PC-3 (cell line): ENCODE measurements at regions not wholly inside any gene's neighbourhood (a gene's known extent, or its start where the extent isn't known, plus 50 kb on each side); places are given as distances from the start of the nearest gene placed in this dataset.

Experiments
- ATAC-seq: fragments of 200-7000 bp; cut with Tn5 transposase; 2 replicates; pipeline ENCODE4 v1.9.1; 2020; ENCODE audit warnings: mild to moderate bottlenecking, moderate library complexity
- BruUV-seq: library from RNA; stranded (reverse); fragments of 400-500 nt; replicated peaks from 2 replicates; lab custom pipeline; 2021; lab: Mats Ljungman, UMichigan
- CTCF ChIA-PET: fragments of 300-600 bp; sonication (Branson Sonifier 250); formaldehyde crosslinking; loops from one replicate; lab custom pipeline; 2022; ENCODE audit warnings: antibody characterized with exemption; lab: Charles Lee
- POLR2A ChIA-PET: fragments of 300-600 bp; sonication (Branson Sonifier 250); formaldehyde crosslinking; loops from one replicate; lab custom pipeline; 2022; ENCODE audit warnings: antibody characterized with exemption; ENCODE audit not compliant: unreplicated experiment; lab: Charles Lee
- DNase-seq: peaks from one replicate; pipeline ENCODE4 v3.0.0-alpha.2; 2015
- H2AFZ ChIP-seq: fragments of 300-600 bp; sonication (generic); 2 replicates; pipeline ENCODE4 v1.6.0; 2016; ENCODE audit warnings: antibody characterized with exemption, low read length
- H3F3A ChIP-seq: fragments of 300-600 bp; sonication (generic); one replicate; pipeline ENCODE4 v1.6.0; 2017; ENCODE audit warnings: antibody characterized with exemption, low read length, control low read depth, mild to moderate bottlenecking; ENCODE audit not compliant: unreplicated experiment
- H3K27ac ChIP-seq: fragments of 300-600 bp; sonication (generic); 2 replicates; pipeline ENCODE4 v1.5.1; 2016; ENCODE audit warnings: mild to moderate bottlenecking, low read length
- H3K27me3 ChIP-seq: fragments of 300-600 bp; sonication (generic); 2 replicates; pipeline ENCODE4 v1.6.1; 2016; ENCODE audit warnings: low read length, mixed read lengths
- H3K36me3 ChIP-seq: fragments of 300-600 bp; sonication (generic); 2 replicates; pipeline ENCODE4 v1.6.1; 2016; ENCODE audit warnings: low read depth, mixed run types, low read length, mixed read lengths
- H3K4me1 ChIP-seq: fragments of 300-600 bp; sonication (generic); 2 replicates; pipeline ENCODE4 v1.5.1; 2016; ENCODE audit warnings: low read length; ENCODE audit not compliant: insufficient read depth
- H3K4me2 ChIP-seq: fragments of 300-600 bp; sonication (generic); 2 replicates; pipeline ENCODE4 v1.6.0; 2016; ENCODE audit warnings: low read length
- H3K4me3 ChIP-seq: fragments of 300-600 bp; sonication (generic); 2 replicates; pipeline ENCODE4 v1.5.1; 2016; ENCODE audit warnings: mild to moderate bottlenecking, low read length, mixed read lengths
- H3K79me2 ChIP-seq: fragments of 300-600 bp; sonication (generic); 2 replicates; pipeline ENCODE4 v1.6.1; 2017; ENCODE audit warnings: low read length, mixed read lengths
- H3K9ac ChIP-seq: fragments of 300-600 bp; sonication (generic); 2 replicates; pipeline ENCODE4 v1.6.0; 2016; ENCODE audit warnings: mild to moderate bottlenecking, low read length
- H3K9me2 ChIP-seq: fragments of 300-600 bp; sonication (generic); replicated peaks from 2 replicates; pipeline ENCODE4 v1.6.1; 2016; ENCODE audit warnings: mixed run types, low read length, mixed read lengths
- H3K9me3 ChIP-seq: fragments of 300-600 bp; sonication (generic); 2 replicates; pipeline ENCODE4 v1.6.1; 2016; ENCODE audit warnings: low read length, mixed read lengths
- H4K20me1 ChIP-seq: fragments of 300-600 bp; sonication (generic); 2 replicates; pipeline ENCODE4 v1.6.1; 2016; ENCODE audit warnings: low read length, mixed read lengths
- EZH2 ChIP-seq: fragments of 300-600 bp; sonication (generic); IDR thresholded peaks from one replicate; pipeline ENCODE4 v1.6.1; 2017; ENCODE audit warnings: antibody characterized with exemption, mild to moderate bottlenecking, low read length; ENCODE audit not compliant: unreplicated experiment
- EZH2phosphoT487 ChIP-seq: fragments of 300-600 bp; sonication (generic); IDR thresholded peaks from 2 replicates; pipeline ENCODE4 v1.6.1; 2018; ENCODE audit warnings: mild to moderate bottlenecking, antibody characterized with exemption, low read length, borderline replicate concordance
- intact Hi-C: fragments of 100-400 bp; cut with micrococcal nuclease; formaldehyde crosslinking; loops from 2 replicates; pipeline ENCODE4 v1.9.0; 2023
- TF ChIP-seq, protein P1 (sequence below): fragments of 300-600 bp; sonication (generic); conservative IDR thresholded peaks from 2 replicates; pipeline ENCODE4 v1.5.1; 2017; ENCODE audit warnings: antibody characterized with exemption, low read depth, mild to moderate bottlenecking, low read length

- no peak overlapping the region for H3K9ac ChIP-seq
- BruUV-seq, result no TSS peak
- DNase-seq, result peak; percentile 6
- TF ChIP-seq EZH2phosphoT487 (no peak), EZH2 (no peak)
- TF ChIP-seq, protein P1, sequence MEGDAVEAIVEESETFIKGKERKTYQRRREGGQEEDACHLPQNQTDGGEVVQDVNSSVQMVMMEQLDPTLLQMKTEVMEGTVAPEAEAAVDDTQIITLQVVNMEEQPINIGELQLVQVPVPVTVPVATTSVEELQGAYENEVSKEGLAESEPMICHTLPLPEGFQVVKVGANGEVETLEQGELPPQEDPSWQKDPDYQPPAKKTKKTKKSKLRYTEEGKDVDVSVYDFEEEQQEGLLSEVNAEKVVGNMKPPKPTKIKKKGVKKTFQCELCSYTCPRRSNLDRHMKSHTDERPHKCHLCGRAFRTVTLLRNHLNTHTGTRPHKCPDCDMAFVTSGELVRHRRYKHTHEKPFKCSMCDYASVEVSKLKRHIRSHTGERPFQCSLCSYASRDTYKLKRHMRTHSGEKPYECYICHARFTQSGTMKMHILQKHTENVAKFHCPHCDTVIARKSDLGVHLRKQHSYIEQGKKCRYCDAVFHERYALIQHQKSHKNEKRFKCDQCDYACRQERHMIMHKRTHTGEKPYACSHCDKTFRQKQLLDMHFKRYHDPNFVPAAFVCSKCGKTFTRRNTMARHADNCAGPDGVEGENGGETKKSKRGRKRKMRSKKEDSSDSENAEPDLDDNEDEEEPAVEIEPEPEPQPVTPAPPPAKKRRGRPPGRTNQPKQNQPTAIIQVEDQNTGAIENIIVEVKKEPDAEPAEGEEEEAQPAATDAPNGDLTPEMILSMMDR, result no peak
- no peak for ATAC-seq
- H4K20me1 ChIP-seq, result no peaks in the 10 kb centered on the region
- no peaks in the 10 kb centered on the region for H3K9me3 ChIP-seq
- H3K4me2 ChIP-seq, result no peak overlapping the region
- H3K9me2 ChIP-seq, result no peaks in the 10 kb centered on the region
- H3K27ac ChIP-seq, result no peak overlapping the region
- no peaks in the 10 kb centered on the region for H3K79me2 ChIP-seq
- H3K4me3 ChIP-seq, result no peak overlapping the region
- no peak overlapping the region for H2AFZ ChIP-seq
- intact Hi-C loops, result no loop called here
- no peaks in the 10 kb centered on the region for H3K4me1 ChIP-seq
- H3K36me3 ChIP-seq, result no peaks in the 10 kb centered on the region
- no peaks in the 10 kb centered on the region for H3F3A ChIP-seq
- ChIA-PET POLR2A (interaction anchor here (0.6 kb wide), 1 partner anchor 489 kb away, joined by 6 read pairs; no protein-coding TSS in a partner anchor), CTCF (no interaction called here)
- no peaks in the 10 kb centered on the region for H3K27me3 ChIP-seq
Measured at GRCh38 chr3:144989807-144990206, 1018.2 kb downstream of the DIPK2A start.

DNA sequence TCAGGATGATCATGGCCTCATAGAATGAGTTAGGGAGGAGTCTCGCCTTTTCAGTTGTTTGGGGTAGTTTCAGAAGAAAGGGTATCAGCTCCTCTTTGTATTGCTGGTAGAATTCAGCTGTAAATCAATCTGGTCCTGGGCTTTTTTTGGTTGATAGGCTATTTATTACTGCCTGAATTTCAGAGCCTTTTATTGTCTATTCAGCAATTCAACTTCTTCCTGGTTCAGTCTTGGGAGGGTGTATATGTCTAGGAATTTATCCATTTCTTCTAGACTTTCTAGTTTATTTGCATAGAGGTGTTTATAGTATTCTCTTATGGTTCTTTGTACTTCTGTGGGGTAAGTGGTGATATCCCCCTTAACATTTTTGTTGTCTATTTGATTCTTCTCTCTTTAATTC, 1024.2 kb downstream of the DIPK2A start:
- no peaks in the 10 kb centered on the region for H3K9me2 ChIP-seq

DNA sequence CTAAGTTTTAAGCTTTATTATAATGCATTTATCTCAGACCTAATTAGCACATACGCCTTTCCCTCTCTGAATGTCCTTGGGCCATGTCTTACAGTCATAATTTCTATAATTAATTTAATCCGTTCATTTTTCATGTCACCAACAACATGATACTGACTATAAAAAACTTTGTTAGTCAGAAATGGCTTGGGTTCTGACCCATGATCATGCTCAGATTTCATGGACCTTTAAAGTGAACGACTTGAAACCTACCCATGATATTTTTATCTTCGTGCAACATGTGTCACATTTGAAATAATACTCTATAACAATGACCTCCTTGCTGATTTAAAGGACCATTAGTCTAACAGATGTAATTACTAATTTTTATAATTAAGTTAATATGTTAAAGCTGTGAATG, 1033.8 kb downstream of the DIPK2A start:
- no peak overlapping the region for H3K4me3 ChIP-seq
- H3K9me3 ChIP-seq, result no peaks in the 10 kb centered on the region
- H3F3A ChIP-seq, result no peaks in the 10 kb centered on the region
- no peak overlapping the region for H3K27ac ChIP-seq
- H2AFZ ChIP-seq, result no peak overlapping the region
- no peaks in the 10 kb centered on the region for H3K79me2 ChIP-seq
- no peaks in the 10 kb centered on the region for H4K20me1 ChIP-seq
- no TSS peak for BruUV-seq
- CTCF ChIA-PET, result no interaction called here
- no peak overlapping the region for H3K4me2 ChIP-seq
- H3K9ac ChIP-seq, result no peak overlapping the region
- H3K27me3 ChIP-seq, result no peaks in the 10 kb centered on the region
- H3K4me1 ChIP-seq, result no peaks in the 10 kb centered on the region
- DNase-seq, result no peak
- intact Hi-C loops, result no loop called here
- POLR2A ChIA-PET, result no interaction called here
- TF ChIP-seq EZH2 (no peak), EZH2phosphoT487 (no peak)
- TF ChIP-seq, protein P1, result no peak
- ATAC-seq, result no peak
- H3K9me2 ChIP-seq, result no peaks in the 10 kb centered on the region
- H3K36me3 ChIP-seq, result no peaks in the 10 kb centered on the region

More for the DNA sequence above, 1024.2 kb downstream of the DIPK2A start:
- ATAC-seq (no peak), DNase-seq (no peak)
- TF ChIP-seq EZH2phosphoT487, result no peak
- no peak for TF ChIP-seq EZH2
- TF ChIP-seq, protein P1, result no peak
- Histone ChIP-seq H2AFZ (no peak overlapping the region), H3K9ac (no peak overlapping the region), H3K4me1 (no peaks in the 10 kb centered on the region), H3K79me2 (no peaks in the 10 kb centered on the region), H3K27ac (no peak overlapping the region), H3F3A (no peaks in the 10 kb centered on the region), H3K4me2 (no peak overlapping the region), H3K4me3 (no peak overlapping the region), H3K27me3 (no peaks in the 10 kb centered on the region), H4K20me1 (no peaks in the 10 kb centered on the region), H3K36me3 (no peaks in the 10 kb centered on the region), H3K9me3 (no peaks in the 10 kb centered on the region)
- no TSS peak for BruUV-seq
- POLR2A ChIA-PET, result no interaction called here
- intact Hi-C loops, result no loop called here
- CTCF ChIA-PET, result no interaction called here
